H9 (cell line): ENCODE measurements at regions not wholly inside any gene's neighbourhood (a gene's known extent, or its start where the extent isn't known, plus 50 kb on each side); places are given as distances from the start of the nearest gene placed in this dataset.

Experiments used
- DNase-seq: peaks from one replicate; pipeline ENCODE4 v3.0.0-alpha.2; 2017
- H2AFZ ChIP-seq: one replicate; pipeline ENCODE4 v1.6.1; 2013; ENCODE audit warnings: mild to moderate bottlenecking, low read length, control low read depth, moderate library complexity
- H2AK5ac ChIP-seq: 2 replicates; pipeline ENCODE4 v1.6.1; 2013; ENCODE audit warnings: low read length, control low read depth, mixed read lengths; ENCODE audit not compliant: insufficient read length
- H2BK120ac ChIP-seq: one replicate; pipeline ENCODE4 v1.6.1; 2013; ENCODE audit warnings: low read depth, mild to moderate bottlenecking, low read length, control low read depth, inconsistent platforms; ENCODE audit not compliant: poor library complexity, severe bottlenecking
- H2BK12ac ChIP-seq: 2 replicates; pipeline ENCODE4 v1.6.1; 2013; ENCODE audit warnings: low read length, control low read depth, mixed read lengths, low read depth; ENCODE audit not compliant: insufficient read length
- H2BK15ac ChIP-seq: 2 replicates; pipeline ENCODE4 v1.6.1; 2013; ENCODE audit warnings: low read depth, low read length, control low read depth
- H2BK20ac ChIP-seq: one replicate; pipeline ENCODE4 v1.6.1; 2013; ENCODE audit warnings: low read depth, mild to moderate bottlenecking, low read length, control low read depth, inconsistent platforms; ENCODE audit not compliant: poor library complexity, severe bottlenecking
- H2BK5ac ChIP-seq: 2 replicates; pipeline ENCODE4 v1.6.1; 2013; ENCODE audit warnings: low read length, control low read depth, mixed read lengths; ENCODE audit not compliant: insufficient read length
- H3K14ac ChIP-seq: 2 replicates; pipeline ENCODE4 v1.6.1; 2013; ENCODE audit warnings: low read length, control low read depth; ENCODE audit not compliant: insufficient read depth
- H3K18ac ChIP-seq: 2 replicates; pipeline ENCODE4 v1.6.1; 2013; ENCODE audit warnings: low read depth, mild to moderate bottlenecking, mixed read lengths, low read length, control low read depth; ENCODE audit not compliant: insufficient read length
- H3K23ac ChIP-seq: 2 replicates; pipeline ENCODE4 v1.6.1; 2013; ENCODE audit warnings: low read length, control low read depth, mixed read lengths, low read depth; ENCODE audit not compliant: insufficient read length
- H3K23me2 ChIP-seq: 2 replicates; pipeline ENCODE4 v1.6.1; 2013; ENCODE audit warnings: low read depth, mild to moderate bottlenecking, mixed read lengths, low read length, control low read depth; ENCODE audit not compliant: insufficient read length, poor library complexity, severe bottlenecking
- H3K27ac ChIP-seq: 2 replicates; pipeline ENCODE4 v1.5.1; 2013; ENCODE audit warnings: low read length, control low read depth, mixed read lengths, low read depth; ENCODE audit not compliant: insufficient read length
- H3K27me3 ChIP-seq: 2 replicates; pipeline ENCODE4 v1.6.1; 2013; ENCODE audit warnings: low read length, control low read depth, inconsistent platforms; ENCODE audit not compliant: insufficient read depth
- H3K4ac ChIP-seq: 2 replicates; pipeline ENCODE4 v1.6.1; 2013; ENCODE audit warnings: low read depth, mild to moderate bottlenecking, control low read depth, inconsistent platforms, low read length, moderate library complexity
- H3K4me1 ChIP-seq: 2 replicates; pipeline ENCODE4 v1.6.1; 2013; ENCODE audit warnings: low read length, control low read depth, inconsistent platforms; ENCODE audit not compliant: insufficient read depth
- H3K4me2 ChIP-seq: 2 replicates; pipeline ENCODE4 v1.6.1; 2013; ENCODE audit warnings: low read length, control low read depth, mixed read lengths; ENCODE audit not compliant: insufficient read length, insufficient read depth
- H3K56ac ChIP-seq: 2 replicates; pipeline ENCODE4 v1.6.1; 2013; ENCODE audit warnings: low read depth, mild to moderate bottlenecking, mixed read lengths, low read length, control low read depth; ENCODE audit not compliant: insufficient read length
- H3K79me1 ChIP-seq: 2 replicates; pipeline ENCODE4 v1.6.1; 2013; ENCODE audit warnings: low read depth, mild to moderate bottlenecking, moderate library complexity, low read length, control low read depth, inconsistent platforms; ENCODE audit not compliant: insufficient read depth, poor library complexity, severe bottlenecking
- H3K79me2 ChIP-seq: 2 replicates; pipeline ENCODE4 v1.6.1; 2013; ENCODE audit warnings: low read length, control low read depth, inconsistent platforms; ENCODE audit not compliant: insufficient read depth
- H3K9ac ChIP-seq: 2 replicates; pipeline ENCODE4 v1.6.1; 2013; ENCODE audit warnings: low read length, control low read depth, mixed read lengths; ENCODE audit not compliant: insufficient read length; ENCODE audit errors: extremely low read depth
- H3K9me3 ChIP-seq: one replicate; pipeline ENCODE4 v1.6.1; 2013; ENCODE audit warnings: low read depth, low read length, inconsistent platforms; ENCODE audit not compliant: control insufficient read depth
- H3T11ph ChIP-seq: one replicate; pipeline ENCODE4 v1.6.1; 2013; ENCODE audit warnings: mild to moderate bottlenecking, low read length, control low read depth, inconsistent platforms
- H4K20me1 ChIP-seq: one replicate; pipeline ENCODE4 v1.6.1; 2013; ENCODE audit not compliant: control insufficient read depth, insufficient read length, insufficient read depth
- H4K5ac ChIP-seq: 2 replicates; pipeline ENCODE4 v1.6.1; 2013; ENCODE audit warnings: low read depth, mild to moderate bottlenecking, mixed read lengths, low read length, control low read depth; ENCODE audit not compliant: insufficient read length
- H4K8ac ChIP-seq: replicated peaks from 2 replicates; pipeline ENCODE4 v1.6.1; 2013; ENCODE audit warnings: low read length, control low read depth, mixed read lengths, low read depth; ENCODE audit not compliant: insufficient read length
- H4K91ac ChIP-seq: 2 replicates; pipeline ENCODE4 v1.6.1; 2013; ENCODE audit warnings: low read depth, mild to moderate bottlenecking, moderate library complexity, mixed read lengths, low read length, control low read depth; ENCODE audit not compliant: insufficient read length
- H3K27ac Mint-ChIP-seq, 3 experiments: 2 replicates in 2 of 3; 3 replicates in 1 of 3; pipeline ENCODE4 v1.8.0; 2020 to 2021; ENCODE audit warnings: mixed read lengths in 3 of 3, mild to moderate bottlenecking in 1 of 3, moderate library complexity in 1 of 3
- H3K27me3 Mint-ChIP-seq: 2 replicates; pipeline ENCODE4 v1.8.0; 2021; ENCODE audit warnings: low read depth, mild to moderate bottlenecking, moderate library complexity, mixed read lengths
- H3K36me3 Mint-ChIP-seq, 3 experiments: 2 replicates in 2 of 3; 3 replicates in 1 of 3; pipeline ENCODE4 v1.8.0; 2020 to 2021; ENCODE audit warnings: low read depth in 3 of 3, mixed read lengths in 3 of 3; ENCODE audit not compliant: insufficient read depth in 1 of 3
- H3K4me1 Mint-ChIP-seq, 2 experiments: 2 replicates each; pipeline ENCODE4 v1.8.0; 2020; ENCODE audit warnings: mixed read lengths in 2 of 2
- H3K4me3 Mint-ChIP-seq, 2 experiments: 2 replicates in 1 of 2; 3 replicates in 1 of 2; pipeline ENCODE4 v1.8.0; 2020 to 2021; ENCODE audit warnings: mild to moderate bottlenecking in 2 of 2, mixed read lengths in 2 of 2, moderate library complexity in 1 of 2
- H3K9me3 Mint-ChIP-seq, 2 experiments: 2 replicates in 1 of 2; 3 replicates in 1 of 2; pipeline ENCODE4 v1.8.0; 2020; ENCODE audit warnings: mild to moderate bottlenecking in 2 of 2, mixed read lengths in 2 of 2, moderate library complexity in 1 of 2
- CTCF ChIP-seq: fragments of 200-600 bp; sonication (generic); conservative IDR thresholded peaks from 3 replicates; pipeline ENCODE4 v1.8.0; 2021; ENCODE audit warnings: antibody characterized with exemption, mild to moderate bottlenecking
- WGBS: extraction: QIAGEN DNeasy Blood & Tissue Kit; methylation state at CpG from one replicate; pipeline ENCODE4 v1.1.7; 2013; ENCODE audit warnings: missing lambda C conversion rate, low lambda C conversion rate, mixed read lengths; ENCODE audit not compliant: insufficient read length; ENCODE audit errors: extremely low coverage; 5-methylcytosine and 5-hydroxymethylcytosine counted together

GRCh38 chr15:69891606-69892005 lies 206.1 kb downstream of the TLE3 start:
- no peak overlapping the region for H4K91ac ChIP-seq
- H3K4me1 Mint-ChIP-seq, result peaks cover 12 to 15% of the 10 kb centered on the region in 2 experiments
- H3K56ac ChIP-seq, result no peak overlapping the region
- H3K27ac Mint-ChIP-seq, result no peak overlapping the region
- no peak for DNase-seq
- no peak overlapping the region for H2AK5ac ChIP-seq
- no peaks in the 10 kb centered on the region for H3K4me1 ChIP-seq
- no peaks in the 10 kb centered on the region for H4K20me1 ChIP-seq
- no peak overlapping the region for H3K4me2 ChIP-seq
- TF ChIP-seq CTCF, result no peak
- no peak overlapping the region for H2AFZ ChIP-seq
- H4K5ac ChIP-seq, result no peak overlapping the region
- no peak overlapping the region for H3K4me3 Mint-ChIP-seq
- H4K8ac ChIP-seq, result no peak overlapping the region
- no peak overlapping the region for H2BK120ac ChIP-seq
- H2BK5ac ChIP-seq, result no peak overlapping the region
- no peaks in the 10 kb centered on the region for H3K23me2 ChIP-seq
- H3K9me3 ChIP-seq, result no peaks in the 10 kb centered on the region
- H3K23ac ChIP-seq, result no peak overlapping the region
- peaks cover 0 to 8% (median 0%) of the 10 kb centered on the region in 3 experiments; a peak in 3 of 7 replicates for H3K36me3 Mint-ChIP-seq
- H3T11ph ChIP-seq, result no peak overlapping the region
- H3K27ac ChIP-seq, result no peak overlapping the region
- peaks cover 3 to 5% of the 10 kb centered on the region in 2 experiments for H3K9me3 Mint-ChIP-seq
- no peak overlapping the region for H3K4ac ChIP-seq
- no peak overlapping the region for H3K18ac ChIP-seq
- H3K9ac ChIP-seq, result no peak overlapping the region
- no peaks in the 10 kb centered on the region for H3K79me2 ChIP-seq
- peaks cover 18% of the 10 kb centered on the region for H3K27me3 Mint-ChIP-seq
- no peak overlapping the region for H2BK15ac ChIP-seq
- no peak overlapping the region for H3K14ac ChIP-seq
- H2BK12ac ChIP-seq, result no peak overlapping the region
- H2BK20ac ChIP-seq, result no peak overlapping the region
- no peaks in the 10 kb centered on the region for H3K79me1 ChIP-seq
- no peaks in the 10 kb centered on the region for H3K27me3 ChIP-seq
- no CpG with 5 or more reads among the region's 7 CpGs for WGBS
